Liver (tissue), 3 donors: ENCODE measurements at regions not wholly inside any gene's neighbourhood (a gene's known extent, or its start where the extent isn't known, plus 50 kb on each side); places are given as distances from the start of the nearest gene placed in this dataset.

ENCODE experiments used
- EGR1 ChIP-seq, 2 donors: IDR thresholded peaks; 2 replicates each; pipeline ENCODE4 v1.6.1; 2016 to 2018; ENCODE audit warnings: antibody characterized with exemption in 2 of 2, low read depth in 2 of 2
- FOXA1 ChIP-seq: IDR thresholded peaks from 2 replicates; pipeline ENCODE4 v1.6.1; 2016; ENCODE audit warnings: antibody characterized with exemption
- GABPA ChIP-seq, 2 donors: IDR thresholded peaks in 1 of 2; conservative IDR thresholded peaks in 1 of 2; 2 replicates each; pipeline ENCODE4 v1.6.1; 2016; ENCODE audit warnings: antibody characterized with exemption in 2 of 2, mild to moderate bottlenecking in 1 of 2, moderate library complexity in 1 of 2
- NR2F2 ChIP-seq: IDR thresholded peaks from 2 replicates; pipeline ENCODE4 v1.6.1; 2016; ENCODE audit warnings: antibody characterized with exemption
- RAD21 ChIP-seq, 2 donors: IDR thresholded peaks; 2 replicates each; pipeline ENCODE4 v1.6.1; 2016; ENCODE audit warnings: antibody characterized with exemption in 2 of 2, mild to moderate bottlenecking in 2 of 2
- RXRA ChIP-seq, 2 donors: IDR thresholded peaks; 2 replicates each; pipeline ENCODE4 v1.6.1; 2017 to 2018; ENCODE audit warnings: antibody characterized with exemption in 2 of 2, mild to moderate bottlenecking in 1 of 2
- TAF1 ChIP-seq: conservative IDR thresholded peaks from 2 replicates; pipeline ENCODE4 v1.6.1; 2016; ENCODE audit warnings: antibody characterized with exemption, mild to moderate bottlenecking
- YY1 ChIP-seq: IDR thresholded peaks from 2 replicates; pipeline ENCODE4 v1.6.1; 2016; ENCODE audit warnings: antibody characterized with exemption, mild to moderate bottlenecking
- TF ChIP-seq, protein P1 (sequence below): fragments of 150-350 bp; IDR thresholded peaks from 2 replicates; pipeline ENCODE4 v1.5.1; 2017; ENCODE audit warnings: improper control_type of control experiment, low read depth, low read length; ENCODE audit not compliant: missing input control
- TF ChIP-seq, protein P2 (sequence below): IDR thresholded peaks from 2 replicates; pipeline ENCODE4 v1.6.1; 2016; ENCODE audit warnings: antibody characterized with exemption
- TF ChIP-seq, protein P3 (sequence below): IDR thresholded peaks from 2 replicates; pipeline ENCODE4 v1.6.1; 2016; ENCODE audit warnings: antibody characterized with exemption, mild to moderate bottlenecking
- TF ChIP-seq, protein P4 (sequence below): IDR thresholded peaks from 2 replicates; pipeline ENCODE4 v1.6.1; 2016; ENCODE audit warnings: antibody characterized with exemption
- donor health status: healthy.
- donor health status: healthy.

DNA sequence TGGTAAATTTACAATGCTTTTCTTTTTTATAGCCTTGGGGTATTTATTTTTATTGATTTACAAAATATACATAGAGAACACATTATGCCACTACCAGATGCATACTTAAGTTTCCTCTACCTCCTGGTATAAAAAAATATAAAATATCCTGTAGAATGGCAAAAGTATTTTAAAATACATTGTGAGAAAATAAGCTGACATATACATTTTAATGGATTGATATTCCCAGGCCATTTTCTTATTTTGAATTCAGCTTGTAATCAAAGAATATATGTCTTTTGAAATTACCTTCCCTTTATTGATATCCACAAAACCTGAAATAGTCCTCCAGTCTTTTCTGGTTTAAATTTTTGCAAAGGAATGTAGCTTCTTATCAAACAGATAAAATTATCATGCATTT, 923.9 kb downstream of the CDH18 start:
- TF ChIP-seq, protein P1, sequence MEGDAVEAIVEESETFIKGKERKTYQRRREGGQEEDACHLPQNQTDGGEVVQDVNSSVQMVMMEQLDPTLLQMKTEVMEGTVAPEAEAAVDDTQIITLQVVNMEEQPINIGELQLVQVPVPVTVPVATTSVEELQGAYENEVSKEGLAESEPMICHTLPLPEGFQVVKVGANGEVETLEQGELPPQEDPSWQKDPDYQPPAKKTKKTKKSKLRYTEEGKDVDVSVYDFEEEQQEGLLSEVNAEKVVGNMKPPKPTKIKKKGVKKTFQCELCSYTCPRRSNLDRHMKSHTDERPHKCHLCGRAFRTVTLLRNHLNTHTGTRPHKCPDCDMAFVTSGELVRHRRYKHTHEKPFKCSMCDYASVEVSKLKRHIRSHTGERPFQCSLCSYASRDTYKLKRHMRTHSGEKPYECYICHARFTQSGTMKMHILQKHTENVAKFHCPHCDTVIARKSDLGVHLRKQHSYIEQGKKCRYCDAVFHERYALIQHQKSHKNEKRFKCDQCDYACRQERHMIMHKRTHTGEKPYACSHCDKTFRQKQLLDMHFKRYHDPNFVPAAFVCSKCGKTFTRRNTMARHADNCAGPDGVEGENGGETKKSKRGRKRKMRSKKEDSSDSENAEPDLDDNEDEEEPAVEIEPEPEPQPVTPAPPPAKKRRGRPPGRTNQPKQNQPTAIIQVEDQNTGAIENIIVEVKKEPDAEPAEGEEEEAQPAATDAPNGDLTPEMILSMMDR, result no peak
- TF ChIP-seq NR2F2 (no peak), TAF1 (no peak), RAD21 (IDR thresholded peaks at IDR 0.05) (no peak), FOXA1 (no peak), RXRA (IDR thresholded peaks at IDR 0.05) (no peak), EGR1 (IDR thresholded peaks at IDR 0.05; ENCODE audit: low read depth in 2 of 2) (no peak), GABPA (IDR thresholded peaks at IDR 0.05 in 1 of 2, conservative IDR thresholded peaks at IDR 0.05 in 1 of 2) (no peak), YY1 (no peak)
- TF ChIP-seq, protein P2, sequence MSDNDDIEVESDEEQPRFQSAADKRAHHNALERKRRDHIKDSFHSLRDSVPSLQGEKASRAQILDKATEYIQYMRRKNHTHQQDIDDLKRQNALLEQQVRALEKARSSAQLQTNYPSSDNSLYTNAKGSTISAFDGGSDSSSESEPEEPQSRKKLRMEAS, result no peak
- TF ChIP-seq, protein P3, sequence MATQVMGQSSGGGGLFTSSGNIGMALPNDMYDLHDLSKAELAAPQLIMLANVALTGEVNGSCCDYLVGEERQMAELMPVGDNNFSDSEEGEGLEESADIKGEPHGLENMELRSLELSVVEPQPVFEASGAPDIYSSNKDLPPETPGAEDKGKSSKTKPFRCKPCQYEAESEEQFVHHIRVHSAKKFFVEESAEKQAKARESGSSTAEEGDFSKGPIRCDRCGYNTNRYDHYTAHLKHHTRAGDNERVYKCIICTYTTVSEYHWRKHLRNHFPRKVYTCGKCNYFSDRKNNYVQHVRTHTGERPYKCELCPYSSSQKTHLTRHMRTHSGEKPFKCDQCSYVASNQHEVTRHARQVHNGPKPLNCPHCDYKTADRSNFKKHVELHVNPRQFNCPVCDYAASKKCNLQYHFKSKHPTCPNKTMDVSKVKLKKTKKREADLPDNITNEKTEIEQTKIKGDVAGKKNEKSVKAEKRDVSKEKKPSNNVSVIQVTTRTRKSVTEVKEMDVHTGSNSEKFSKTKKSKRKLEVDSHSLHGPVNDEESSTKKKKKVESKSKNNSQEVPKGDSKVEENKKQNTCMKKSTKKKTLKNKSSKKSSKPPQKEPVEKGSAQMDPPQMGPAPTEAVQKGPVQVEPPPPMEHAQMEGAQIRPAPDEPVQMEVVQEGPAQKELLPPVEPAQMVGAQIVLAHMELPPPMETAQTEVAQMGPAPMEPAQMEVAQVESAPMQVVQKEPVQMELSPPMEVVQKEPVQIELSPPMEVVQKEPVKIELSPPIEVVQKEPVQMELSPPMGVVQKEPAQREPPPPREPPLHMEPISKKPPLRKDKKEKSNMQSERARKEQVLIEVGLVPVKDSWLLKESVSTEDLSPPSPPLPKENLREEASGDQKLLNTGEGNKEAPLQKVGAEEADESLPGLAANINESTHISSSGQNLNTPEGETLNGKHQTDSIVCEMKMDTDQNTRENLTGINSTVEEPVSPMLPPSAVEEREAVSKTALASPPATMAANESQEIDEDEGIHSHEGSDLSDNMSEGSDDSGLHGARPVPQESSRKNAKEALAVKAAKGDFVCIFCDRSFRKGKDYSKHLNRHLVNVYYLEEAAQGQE, result no peak
- TF ChIP-seq, protein P4, sequence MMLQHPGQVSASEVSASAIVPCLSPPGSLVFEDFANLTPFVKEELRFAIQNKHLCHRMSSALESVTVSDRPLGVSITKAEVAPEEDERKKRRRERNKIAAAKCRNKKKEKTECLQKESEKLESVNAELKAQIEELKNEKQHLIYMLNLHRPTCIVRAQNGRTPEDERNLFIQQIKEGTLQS, result no peak
